ENCODE measurements at regions not wholly inside any gene's neighbourhood (a gene's known extent, or its start where the extent isn't known, plus 50 kb on each side); places are given as distances from the start of the nearest gene placed in this dataset.

- TF ChIP-seq, protein P1, sequence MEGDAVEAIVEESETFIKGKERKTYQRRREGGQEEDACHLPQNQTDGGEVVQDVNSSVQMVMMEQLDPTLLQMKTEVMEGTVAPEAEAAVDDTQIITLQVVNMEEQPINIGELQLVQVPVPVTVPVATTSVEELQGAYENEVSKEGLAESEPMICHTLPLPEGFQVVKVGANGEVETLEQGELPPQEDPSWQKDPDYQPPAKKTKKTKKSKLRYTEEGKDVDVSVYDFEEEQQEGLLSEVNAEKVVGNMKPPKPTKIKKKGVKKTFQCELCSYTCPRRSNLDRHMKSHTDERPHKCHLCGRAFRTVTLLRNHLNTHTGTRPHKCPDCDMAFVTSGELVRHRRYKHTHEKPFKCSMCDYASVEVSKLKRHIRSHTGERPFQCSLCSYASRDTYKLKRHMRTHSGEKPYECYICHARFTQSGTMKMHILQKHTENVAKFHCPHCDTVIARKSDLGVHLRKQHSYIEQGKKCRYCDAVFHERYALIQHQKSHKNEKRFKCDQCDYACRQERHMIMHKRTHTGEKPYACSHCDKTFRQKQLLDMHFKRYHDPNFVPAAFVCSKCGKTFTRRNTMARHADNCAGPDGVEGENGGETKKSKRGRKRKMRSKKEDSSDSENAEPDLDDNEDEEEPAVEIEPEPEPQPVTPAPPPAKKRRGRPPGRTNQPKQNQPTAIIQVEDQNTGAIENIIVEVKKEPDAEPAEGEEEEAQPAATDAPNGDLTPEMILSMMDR (IDR thresholded peaks at IDR 0.05; ENCODE audit: control insufficient read depth, insufficient read depth, low read depth, low read length, missing control alignments), result no peak
- H3K4me3 ChIP-seq (ENCODE audit: control insufficient read depth, low read depth, low read length), result no peak overlapping the region
- no peak for DNase-seq (ENCODE audit: low read depth)
Observed at GRCh38 chr10:28118985-28119628, 120.2 kb upstream of the ODAD2 start.

DNA sequence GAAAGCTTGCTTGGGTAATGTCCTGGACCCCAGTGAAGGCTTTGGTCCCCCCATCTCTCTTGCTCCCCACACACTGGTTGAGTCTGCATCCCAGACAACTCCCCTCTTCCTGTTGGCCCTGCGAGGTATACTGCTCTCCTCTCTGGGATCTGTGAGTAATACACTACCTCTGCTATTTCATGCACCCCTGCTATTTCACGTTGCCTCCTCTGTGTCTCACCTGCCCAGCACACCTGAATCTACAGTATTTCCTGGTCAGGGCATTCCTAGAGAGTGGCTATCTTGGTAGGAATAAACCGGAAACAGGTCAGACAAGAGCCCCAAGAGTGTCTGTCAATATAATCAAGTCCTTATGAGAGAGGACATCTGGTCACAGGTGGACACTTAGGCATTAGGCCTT lies 114.3 kb upstream of the ODAD2 start:
- no peak for DNase-seq (ENCODE audit: low read depth)
- TF ChIP-seq, protein P1 (IDR thresholded peaks at IDR 0.05; ENCODE audit: control insufficient read depth, insufficient read depth, low read depth, low read length, missing control alignments), result no peak

GRCh38 chr10:28111712-28112111 lies 112.8 kb upstream of the ODAD2 start:
- no peak for DNase-seq (ENCODE audit: low read depth)
- TF ChIP-seq, protein P1 (IDR thresholded peaks at IDR 0.05; ENCODE audit: control insufficient read depth, insufficient read depth, low read depth, low read length, missing control alignments), result no peak
- H3K4me3 ChIP-seq (ENCODE audit: control insufficient read depth, low read depth, low read length), result no peak overlapping the region

More for the DNA sequence above, 114.3 kb upstream of the ODAD2 start:
- H3K4me3 ChIP-seq (ENCODE audit: control insufficient read depth, low read depth, low read length), result no peak overlapping the region

- H3K4me3 ChIP-seq (ENCODE audit: control insufficient read depth, low read depth, low read length), result no peak overlapping the region
Observed at GRCh38 chr10:28105561-28105960, 106.7 kb upstream of the ODAD2 start.

DNA sequence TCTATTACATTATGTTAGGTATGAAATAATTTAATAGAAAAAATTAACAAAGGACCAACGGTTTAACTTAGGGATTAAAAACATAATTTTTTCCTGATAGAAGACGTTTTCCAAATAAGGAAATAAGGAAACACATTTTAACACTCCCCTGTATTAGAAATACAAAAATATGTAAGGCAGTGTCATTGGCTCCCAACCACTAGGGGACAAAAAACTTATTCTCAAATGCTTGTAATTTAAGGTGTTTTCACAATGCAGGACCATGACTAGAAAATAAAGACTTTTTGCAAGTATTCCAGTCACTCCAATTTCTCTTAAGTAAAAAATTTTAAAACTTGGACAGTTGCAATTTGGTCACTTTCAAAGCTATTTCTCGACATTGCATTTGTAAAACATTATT lies 98.8 kb upstream of the ODAD2 start:
- H3K4me3 ChIP-seq (ENCODE audit: control insufficient read depth, low read depth, low read length), result no peak overlapping the region
- no peak for DNase-seq (ENCODE audit: low read depth)
- TF ChIP-seq, protein P1 (IDR thresholded peaks at IDR 0.05; ENCODE audit: control insufficient read depth, insufficient read depth, low read depth, low read length, missing control alignments), result no peak

More at GRCh38 chr10:28105561-28105960, 106.7 kb upstream of the ODAD2 start:
- TF ChIP-seq, protein P1 (IDR thresholded peaks at IDR 0.05; ENCODE audit: control insufficient read depth, insufficient read depth, low read depth, low read length, missing control alignments), result no peak
- no peak for DNase-seq (ENCODE audit: low read depth)

GRCh38 chr10:28095791-28096378 lies 97.0 kb upstream of the ODAD2 start:
- TF ChIP-seq, protein P1 (IDR thresholded peaks at IDR 0.05; ENCODE audit: control insufficient read depth, insufficient read depth, low read depth, low read length, missing control alignments), result no peak
- H3K4me3 ChIP-seq (ENCODE audit: control insufficient read depth, low read depth, low read length), result 0 out of 2 replicates have a peak overlapping the region, but pooled peaks have one; percentile 5
- no peak for DNase-seq (ENCODE audit: low read depth)

All from AG09309 (cell line).